Activated CD4-positive, alpha-beta T cell treated with anti-CD3 and anti-CD28 coated beads, Interleukin-2, Interleukin-4, amounts not matched to agents 100 ng/mL and 50 ng/mL, durations not matched to agents 16 hours and 8 hours (primary cell): ENCODE measurements at regions not wholly inside any gene's neighbourhood (a gene's known extent, or its start where the extent isn't known, plus 50 kb on each side); places are given as distances from the start of the nearest gene placed in this dataset.
"Not testable (repeated sequence)": the region's sequence is repeated elsewhere in the genome, so short reads cannot be mapped to it uniquely, and the experiment has no call there.

Experiments
- DNase-seq: peaks from one replicate; pipeline ENCODE4 v3.0.0-alpha.2; 2020; ENCODE audit warnings: low spot score

GRCh38 chr2:39996653-39997080 lies 217.6 kb upstream of the THUMPD2 start:
- peak; percentile 25 for DNase-seq

- no peak for DNase-seq
Observed at GRCh38 chr2:39995005-39995737, 216.1 kb upstream of the THUMPD2 start.

GRCh38 chr2:39994151-39994550 lies 215.1 kb upstream of the THUMPD2 start:
- DNase-seq, result no peak

GRCh38 chr2:39991298-39991697 lies 212.2 kb upstream of the THUMPD2 start:
- DNase-seq, result no peak

- no peak for DNase-seq
Observed at GRCh38 chr2:39990335-39990900, 211.4 kb upstream of the THUMPD2 start.

- DNase-seq, result no peak
Observed at GRCh38 chr2:39989888-39990287, 210.8 kb upstream of the THUMPD2 start.

GRCh38 chr2:39981883-39982311 lies 202.8 kb upstream of the THUMPD2 start:
- no peak for DNase-seq

GRCh38 chr2:39975476-39976020 lies 196.5 kb upstream of the THUMPD2 start:
- no peak for DNase-seq

GRCh38 chr2:39968037-39968436 lies 189.0 kb upstream of the THUMPD2 start:
- no peak for DNase-seq

- DNase-seq, result not testable (repeated sequence)
Observed at GRCh38 chr2:39960681-39961080, 181.6 kb upstream of the THUMPD2 start.

- DNase-seq, result no peak
Observed at GRCh38 chr2:39954346-39954745, 175.3 kb upstream of the THUMPD2 start.

GRCh38 chr2:39949131-39949530 lies 170.1 kb upstream of the THUMPD2 start:
- no peak for DNase-seq

GRCh38 chr2:39948016-39948719 lies 169.1 kb upstream of the THUMPD2 start:
- no peak for DNase-seq

- no peak for DNase-seq
Observed at GRCh38 chr2:39947294-39948015, 168.4 kb upstream of the THUMPD2 start.

- DNase-seq, result no peak
Observed at GRCh38 chr2:39942950-39943349, 163.9 kb upstream of the THUMPD2 start.

GRCh38 chr2:39938035-39938835 lies 159.2 kb upstream of the THUMPD2 start:
- DNase-seq, result peak; percentile 55

GRCh38 chr2:39937621-39938020 lies 158.6 kb upstream of the THUMPD2 start:
- no peak for DNase-seq

GRCh38 chr2:39934851-39935250 lies 155.8 kb upstream of the THUMPD2 start:
- DNase-seq, result no peak

GRCh38 chr2:39933196-39933595 lies 154.1 kb upstream of the THUMPD2 start:
- no peak for DNase-seq

- no peak for DNase-seq
Observed at GRCh38 chr2:39932198-39932597, 153.1 kb upstream of the THUMPD2 start.

GRCh38 chr2:39930175-39930917 lies 151.3 kb upstream of the THUMPD2 start:
- DNase-seq, result no peak
